GM12872 (cell line): ENCODE measurements at regions not wholly inside any gene's neighbourhood (a gene's known extent, or its start where the extent isn't known, plus 50 kb on each side); places are given as distances from the start of the nearest gene placed in this dataset.

Experiments used
- CTCF ChIP-seq: IDR thresholded peaks from 3 replicates; pipeline ENCODE4 v1.5.1; 2011; ENCODE audit warnings: low read depth, mild to moderate bottlenecking, low read length, moderate library complexity; ENCODE audit not compliant: insufficient read depth

- TF ChIP-seq CTCF, result no peak
These were observed 339.3 kb upstream of the F9 start for GRCh38 chrX:139191286-139191685.

- no peak for TF ChIP-seq CTCF
These were observed 342.8 kb upstream of the F9 start for GRCh38 chrX:139187738-139188137.

GRCh38 chrX:139186991-139187390 lies 343.5 kb upstream of the F9 start:
- TF ChIP-seq CTCF, result no peak

- no peak for TF ChIP-seq CTCF
These were observed 350.9 kb upstream of the F9 start for GRCh38 chrX:139179592-139179991.

- no peak for TF ChIP-seq CTCF
These were observed 351.6 kb upstream of the F9 start for GRCh38 chrX:139178980-139179379.

- no peak for TF ChIP-seq CTCF
These were observed 357.8 kb upstream of the F9 start for GRCh38 chrX:139172731-139173130.

GRCh38 chrX:139170526-139171173 lies 359.9 kb upstream of the F9 start:
- no peak for TF ChIP-seq CTCF
